ENCODE measurements at regions not wholly inside any gene's neighbourhood (a gene's known extent, or its start where the extent isn't known, plus 50 kb on each side); places are given as distances from the start of the nearest gene placed in this dataset.
"Not testable (repeated sequence)": the region's sequence is repeated elsewhere in the genome, so short reads cannot be mapped to it uniquely, and the experiment has no call there.

- intact Hi-C loops (cut with micrococcal nuclease): no loop called here
- no peaks in the 10 kb centered on the region for H3K27me3 Mint-ChIP-seq
- H3K36me3 Mint-ChIP-seq (ENCODE audit: low read depth): no peaks in the 10 kb centered on the region
- H3K4me3 Mint-ChIP-seq: no peak overlapping the region
- H3K9me3 Mint-ChIP-seq: no peaks in the 10 kb centered on the region
- H3K4me1 Mint-ChIP-seq: no peaks in the 10 kb centered on the region
- no peak for DNase-seq
- no peak overlapping the region for H3K27ac Mint-ChIP-seq
Measured at GRCh38 chr6:133100865-133101264, 140.3 kb upstream of the EYA4 start.

GRCh38 chr6:133101790-133102189 lies 139.4 kb upstream of the EYA4 start:
- no peaks in the 10 kb centered on the region for H3K27me3 Mint-ChIP-seq
- intact Hi-C loops (cut with micrococcal nuclease): no loop called here

DNA sequence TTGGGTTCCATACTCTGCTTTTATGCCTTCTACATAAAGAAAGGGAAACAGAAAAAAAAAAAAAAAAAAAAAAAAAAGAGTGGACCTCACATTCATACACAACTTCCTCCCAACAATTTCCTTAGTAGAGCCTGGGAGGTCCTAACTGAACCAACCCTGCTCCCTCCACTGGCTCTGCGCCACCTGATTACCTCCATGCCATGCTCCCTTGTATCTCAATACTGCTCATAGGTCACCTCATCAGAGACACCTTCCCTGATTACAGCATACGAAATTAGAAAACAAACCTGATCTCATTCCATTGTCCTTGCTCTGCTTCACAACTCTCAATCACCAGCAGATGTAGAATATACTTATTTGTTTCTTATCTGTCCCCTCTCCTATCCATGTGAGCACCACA lies 134.2 kb upstream of the EYA4 start:
- H3K36me3 Mint-ChIP-seq (ENCODE audit: low read depth): no peaks in the 10 kb centered on the region
- H3K9me3 Mint-ChIP-seq: no peaks in the 10 kb centered on the region
- intact Hi-C loops (cut with micrococcal nuclease): no loop called here
- H3K4me1 Mint-ChIP-seq: no peaks in the 10 kb centered on the region
- no peak overlapping the region for H3K4me3 Mint-ChIP-seq
- H3K27ac Mint-ChIP-seq: no peak overlapping the region
- H3K27me3 Mint-ChIP-seq: no peaks in the 10 kb centered on the region
- no peak for DNase-seq

More at GRCh38 chr6:133101790-133102189, 139.4 kb upstream of the EYA4 start:
- Mint-ChIP-seq H3K9me3 (no peaks in the 10 kb centered on the region), H3K36me3 (ENCODE audit: low read depth) (no peaks in the 10 kb centered on the region), H3K27ac (no peak overlapping the region), H3K4me3 (no peak overlapping the region), H3K4me1 (no peaks in the 10 kb centered on the region)
- DNase-seq: no peak

- DNase-seq: no peak
- no peak overlapping the region for H3K4me3 Mint-ChIP-seq
- no peak overlapping the region for H3K27ac Mint-ChIP-seq
- intact Hi-C loops (cut with micrococcal nuclease): no loop called here
- H3K9me3 Mint-ChIP-seq: no peaks in the 10 kb centered on the region
- H3K27me3 Mint-ChIP-seq: no peaks in the 10 kb centered on the region
- no peaks in the 10 kb centered on the region for H3K36me3 Mint-ChIP-seq (ENCODE audit: low read depth)
- no peaks in the 10 kb centered on the region for H3K4me1 Mint-ChIP-seq
Measured at GRCh38 chr6:133108419-133108818, 132.7 kb upstream of the EYA4 start.

GRCh38 chr6:133114973-133115372 lies 126.2 kb upstream of the EYA4 start:
- no peaks in the 10 kb centered on the region for H3K4me1 Mint-ChIP-seq
- intact Hi-C loops (cut with micrococcal nuclease): no loop called here
- H3K36me3 Mint-ChIP-seq (ENCODE audit: low read depth): no peaks in the 10 kb centered on the region
- no peaks in the 10 kb centered on the region for H3K9me3 Mint-ChIP-seq
- H3K27ac Mint-ChIP-seq: no peak overlapping the region
- H3K27me3 Mint-ChIP-seq: no peaks in the 10 kb centered on the region
- H3K4me3 Mint-ChIP-seq: no peak overlapping the region
- no peak for DNase-seq

- Mint-ChIP-seq H3K27me3 (no peaks in the 10 kb centered on the region), H3K4me1 (no peaks in the 10 kb centered on the region), H3K27ac (no peak overlapping the region), H3K4me3 (no peak overlapping the region), H3K36me3 (ENCODE audit: low read depth) (no peaks in the 10 kb centered on the region), H3K9me3 (no peaks in the 10 kb centered on the region)
- intact Hi-C loops (cut with micrococcal nuclease): no loop called here
- DNase-seq: no peak
Measured at GRCh38 chr6:133115946-133116345, 125.2 kb upstream of the EYA4 start.

DNA sequence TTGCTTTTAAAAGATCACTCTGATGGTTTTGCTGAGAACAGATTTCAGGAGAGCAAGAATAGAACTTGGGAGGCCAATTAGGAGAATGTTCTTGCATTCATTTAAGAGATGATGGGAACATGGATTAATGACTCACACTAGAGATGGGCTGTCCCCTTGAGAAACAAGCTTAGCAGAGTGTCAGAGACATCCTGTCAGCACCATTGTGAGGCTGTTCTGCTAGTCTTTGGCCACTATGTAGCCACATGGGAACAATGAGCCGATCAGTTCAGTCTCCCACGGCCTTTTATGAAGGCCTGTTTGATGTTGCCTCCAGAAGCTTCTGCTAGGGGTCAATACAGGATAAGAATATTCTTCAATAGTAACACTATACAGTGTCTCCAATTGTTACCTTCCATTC lies 113.0 kb upstream of the EYA4 start:
- intact Hi-C loops (cut with micrococcal nuclease): no loop called here
- H3K9me3 Mint-ChIP-seq: no peaks in the 10 kb centered on the region
- no peak overlapping the region for H3K4me3 Mint-ChIP-seq
- no peaks in the 10 kb centered on the region for H3K36me3 Mint-ChIP-seq (ENCODE audit: low read depth)
- H3K4me1 Mint-ChIP-seq: no peaks in the 10 kb centered on the region
- H3K27me3 Mint-ChIP-seq: no peaks in the 10 kb centered on the region
- DNase-seq: no peak
- H3K27ac Mint-ChIP-seq: no peak overlapping the region

- Mint-ChIP-seq H3K9me3 (no peaks in the 10 kb centered on the region), H3K27ac (no peak overlapping the region), H3K27me3 (no peaks in the 10 kb centered on the region), H3K4me1 (no peaks in the 10 kb centered on the region), H3K36me3 (ENCODE audit: low read depth) (no peaks in the 10 kb centered on the region), H3K4me3 (no peak overlapping the region)
- DNase-seq: no peak
- intact Hi-C loops (cut with micrococcal nuclease): no loop called here
Measured at GRCh38 chr6:133129556-133129955, 111.6 kb upstream of the EYA4 start.

DNA sequence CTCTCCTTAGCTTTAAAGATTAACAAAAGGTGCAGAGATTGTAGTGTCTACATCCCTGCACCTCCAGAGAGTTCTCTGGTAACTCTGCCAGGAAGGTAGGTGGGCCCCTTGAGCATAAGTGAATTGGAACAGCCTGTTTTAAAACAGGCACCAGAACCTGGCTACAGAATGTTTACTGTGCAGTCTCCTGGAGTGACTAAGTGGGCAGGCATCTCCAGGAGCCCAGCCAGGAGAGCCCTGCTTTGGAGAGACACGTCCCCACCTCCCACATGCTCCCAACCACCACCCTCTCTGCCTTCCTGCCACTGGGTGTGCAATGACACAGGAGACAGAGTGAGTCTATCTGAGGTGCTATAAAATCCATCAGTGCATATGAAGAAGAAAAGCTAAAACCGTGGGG lies 110.3 kb upstream of the EYA4 start:
- Mint-ChIP-seq H3K36me3 (ENCODE audit: low read depth) (no peaks in the 10 kb centered on the region), H3K27ac (no peak overlapping the region), H3K9me3 (no peaks in the 10 kb centered on the region), H3K4me1 (no peaks in the 10 kb centered on the region), H3K4me3 (no peak overlapping the region), H3K27me3 (no peaks in the 10 kb centered on the region)
- DNase-seq: no peak
- intact Hi-C loops (cut with micrococcal nuclease): no loop called here

DNA sequence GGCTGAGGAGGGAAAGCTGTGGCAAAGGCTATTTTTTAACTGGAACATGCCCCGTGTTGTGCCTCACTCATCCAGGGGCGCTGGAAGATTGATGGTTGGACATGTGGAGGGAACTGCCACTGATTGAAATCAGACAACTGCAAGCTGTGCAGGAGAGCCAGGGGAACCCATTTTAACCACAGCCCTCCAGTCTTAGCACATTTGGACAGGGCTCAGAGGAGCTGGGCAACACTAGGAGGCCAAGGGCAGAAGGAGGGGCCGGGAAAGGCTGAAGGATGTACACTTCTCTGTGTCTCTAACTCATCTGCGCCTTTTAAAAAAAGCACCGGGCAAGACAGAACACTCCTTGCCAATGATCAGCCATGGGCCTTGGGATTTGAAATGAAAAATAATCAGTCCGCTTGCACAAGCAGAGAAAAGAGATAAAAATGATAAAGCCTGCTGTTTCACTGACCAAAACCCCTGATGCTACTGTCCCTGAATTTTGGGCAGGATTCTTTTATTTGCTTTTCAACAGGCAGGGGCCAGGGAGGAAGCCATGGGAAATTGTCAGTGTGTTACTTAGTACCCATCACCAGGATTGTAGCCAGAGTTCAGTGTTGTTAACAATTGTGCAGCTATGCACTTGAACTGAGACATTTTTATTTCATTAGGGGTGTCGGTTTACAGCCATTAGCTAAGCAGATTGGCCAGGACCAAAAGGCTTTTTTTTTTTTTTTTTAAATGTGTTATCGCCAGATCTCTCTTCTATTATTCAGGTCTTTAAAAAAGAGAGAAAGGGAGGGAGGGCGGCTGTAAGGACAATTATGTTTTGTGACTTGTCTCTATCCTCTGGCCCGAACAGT lies 109.3 kb upstream of the EYA4 start:
- H3K27me3 Mint-ChIP-seq: no peaks in the 10 kb centered on the region
- no peaks in the 10 kb centered on the region for H3K4me1 Mint-ChIP-seq
- H3K27ac Mint-ChIP-seq: no peak overlapping the region
- no peaks in the 10 kb centered on the region for H3K9me3 Mint-ChIP-seq
- DNase-seq: no peak
- no peak overlapping the region for H3K4me3 Mint-ChIP-seq
- intact Hi-C loops (cut with micrococcal nuclease): no loop called here
- no peaks in the 10 kb centered on the region for H3K36me3 Mint-ChIP-seq (ENCODE audit: low read depth)

DNA sequence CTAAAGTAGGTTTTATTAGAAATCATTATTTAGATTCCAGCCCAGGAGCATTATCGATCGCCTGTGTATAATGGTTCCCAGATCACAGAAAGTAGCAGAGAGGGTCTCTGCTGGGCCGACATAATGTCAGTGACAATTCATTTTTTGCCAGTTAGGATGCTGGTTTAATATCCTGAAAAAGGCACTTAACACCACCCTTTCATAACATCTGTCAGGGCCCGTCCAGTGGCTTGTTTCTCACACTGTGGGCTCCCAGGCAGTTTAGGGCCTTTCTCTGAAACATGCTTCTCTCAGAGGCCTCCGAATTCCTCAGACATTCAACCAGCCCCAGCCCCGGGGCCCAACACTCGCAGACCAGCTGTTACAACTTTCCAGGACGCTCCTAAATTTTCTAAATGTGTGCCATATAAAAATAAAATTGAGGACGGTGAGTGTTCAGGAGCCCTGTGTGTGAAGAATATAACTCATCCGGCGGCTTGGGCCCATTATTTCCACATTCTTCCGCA lies 108.6 kb upstream of the EYA4 start:
- Mint-ChIP-seq H3K27me3 (no peaks in the 10 kb centered on the region), H3K4me3 (no peak overlapping the region), H3K27ac (no peak overlapping the region), H3K9me3 (no peaks in the 10 kb centered on the region), H3K36me3 (ENCODE audit: low read depth) (no peaks in the 10 kb centered on the region), H3K4me1 (no peaks in the 10 kb centered on the region)
- no peak for DNase-seq
- intact Hi-C loops (cut with micrococcal nuclease): no loop called here

DNA sequence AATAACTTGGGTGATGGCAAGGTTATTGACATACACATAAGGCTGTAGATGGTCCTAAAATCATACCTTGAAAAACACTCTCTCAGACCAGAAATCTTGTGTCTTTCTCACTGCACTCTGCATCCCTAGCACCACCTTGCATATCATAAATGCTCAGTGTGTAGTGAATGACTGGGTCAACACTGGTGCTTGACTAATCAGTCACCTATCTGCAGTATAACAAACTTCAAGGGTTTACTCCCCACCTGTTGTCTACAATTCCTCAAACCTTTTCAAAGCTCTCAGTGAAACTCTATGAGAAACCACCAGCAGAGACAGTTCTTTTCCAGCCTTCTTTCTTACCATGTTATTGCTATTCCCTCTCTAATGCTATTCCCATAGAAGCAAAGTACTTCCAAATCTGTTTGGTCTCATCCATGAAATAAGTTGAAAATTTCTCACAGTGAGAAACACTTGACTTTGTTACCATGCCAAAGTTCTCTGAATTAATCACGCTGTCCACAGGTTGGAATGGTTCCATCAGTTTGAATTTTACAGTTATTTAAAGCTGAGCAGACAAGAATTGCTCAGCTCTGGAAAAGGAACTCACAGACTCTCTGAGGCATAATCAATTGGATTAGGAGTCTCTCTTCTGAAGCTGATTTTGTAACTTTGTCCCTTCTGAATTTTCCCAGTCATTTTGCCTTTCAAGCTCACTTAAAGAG lies 104.8 kb upstream of the EYA4 start:
- no peaks in the 10 kb centered on the region for H3K4me1 Mint-ChIP-seq
- intact Hi-C loops (cut with micrococcal nuclease): no loop called here
- H3K27ac Mint-ChIP-seq: no peak overlapping the region
- H3K36me3 Mint-ChIP-seq (ENCODE audit: low read depth): no peaks in the 10 kb centered on the region
- DNase-seq: no peak
- no peak overlapping the region for H3K4me3 Mint-ChIP-seq
- no peaks in the 10 kb centered on the region for H3K9me3 Mint-ChIP-seq
- H3K27me3 Mint-ChIP-seq: no peaks in the 10 kb centered on the region

DNA sequence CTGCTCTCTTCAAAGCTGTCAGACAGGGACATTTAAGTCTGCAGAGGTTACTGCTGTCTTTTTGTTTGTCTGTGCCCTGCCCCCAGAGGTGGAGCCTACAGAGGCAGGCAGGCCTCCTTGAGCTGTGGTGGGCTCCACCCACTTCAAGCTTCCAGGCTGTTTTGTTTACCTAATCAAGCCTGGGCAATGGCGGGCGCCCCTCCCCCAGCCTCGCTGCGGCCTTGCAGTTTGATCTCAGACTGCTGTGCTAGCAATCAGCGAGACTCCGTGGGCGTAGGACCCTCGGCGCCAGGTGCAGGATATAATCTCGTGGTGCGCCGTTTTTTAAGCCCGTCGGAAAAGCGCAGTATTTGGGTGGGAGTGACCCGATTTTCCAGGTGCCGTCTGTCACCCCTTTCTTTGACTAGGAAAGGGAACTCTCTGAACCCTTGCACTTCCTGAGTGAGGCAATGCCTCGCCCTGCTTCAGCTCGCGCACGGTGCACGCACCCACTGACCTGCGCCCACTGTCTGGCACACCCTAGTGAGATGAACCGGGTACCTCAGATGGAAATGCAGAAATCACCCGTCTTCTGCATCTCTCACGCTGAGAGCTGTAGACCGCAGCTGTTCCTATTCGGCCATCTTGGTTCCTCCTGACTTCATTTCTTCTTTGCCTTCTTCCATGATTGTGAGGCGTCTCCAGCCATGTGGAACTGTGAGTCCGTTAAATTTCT lies 93.5 kb upstream of the EYA4 start:
- H3K27me3 Mint-ChIP-seq; H3K36me3 Mint-ChIP-seq (ENCODE audit: low read depth); H3K4me1 Mint-ChIP-seq; H3K9me3 Mint-ChIP-seq; H3K27ac Mint-ChIP-seq; DNase-seq; intact Hi-C loops (cut with micrococcal nuclease); H3K4me3 Mint-ChIP-seq: not testable (repeated sequence)

GRCh38 chr6:133156689-133157088 lies 84.5 kb upstream of the EYA4 start:
- Mint-ChIP-seq H3K4me3 (no peak overlapping the region), H3K9me3 (no peaks in the 10 kb centered on the region)

More at GRCh38 chr6:133156689-133157088, 84.5 kb upstream of the EYA4 start:
- no peak for DNase-seq
- Mint-ChIP-seq H3K27ac (no peak overlapping the region), H3K36me3 (ENCODE audit: low read depth) (no peaks in the 10 kb centered on the region), H3K27me3 (no peaks in the 10 kb centered on the region), H3K4me1 (no peaks in the 10 kb centered on the region)
- intact Hi-C loops (cut with micrococcal nuclease): no loop called here

Measured in activated CD4-positive, alpha-beta T cell treated with anti-CD3 and anti-CD28 coated beads, Interleukin-2, amount 10 ng/mL, durations not matched to agents 24 days and 14 days (primary cell).